ENCODE measurements at regions not wholly inside any gene's neighbourhood (a gene's known extent, or its start where the extent isn't known, plus 50 kb on each side); places are given as distances from the start of the nearest gene placed in this dataset.

GRCh38 chr16:6956511-6956910 lies 376.1 kb upstream of the RBFOX1 start:
- peaks cover 0 to 2% of the 10 kb centered on the region in 2 donors for H3K9me3 Mint-ChIP-seq
- no peak for ATAC-seq (replicated peaks)

DNA sequence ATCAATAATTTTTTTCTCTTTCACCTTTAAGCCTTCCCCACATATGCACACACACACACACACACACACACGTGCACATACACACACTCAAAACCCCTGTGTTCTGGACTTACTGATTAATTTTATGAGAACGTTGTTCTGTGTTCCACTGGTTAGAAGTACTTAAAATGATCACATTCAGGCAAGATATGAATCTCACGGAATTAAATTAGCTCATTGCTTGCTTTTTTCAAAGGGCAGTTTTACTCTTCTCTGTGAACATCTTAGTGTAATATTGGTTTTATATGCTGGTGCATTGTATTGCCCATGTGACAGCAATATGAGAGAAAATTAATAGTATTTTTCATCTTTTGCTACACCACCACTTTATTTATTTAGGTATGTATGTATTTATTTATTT lies 377.3 kb upstream of the RBFOX1 start:
- peaks cover 0 to 2% of the 10 kb centered on the region in 2 donors for H3K9me3 Mint-ChIP-seq
- ATAC-seq (replicated peaks) (no peak), DNase-seq (no peak)
- H3K27me3 Mint-ChIP-seq = no peaks in the 10 kb centered on the region
- no peaks in the 10 kb centered on the region for H3K4me1 Mint-ChIP-seq (ENCODE audit: low read depth in 2 of 2)
- H3K27ac Mint-ChIP-seq = no peak overlapping the region
- H3K4me3 Mint-ChIP-seq = no peak overlapping the region
- no peaks in the 10 kb centered on the region for H3K36me3 Mint-ChIP-seq (ENCODE audit: insufficient read depth)

More at GRCh38 chr16:6956511-6956910, 376.1 kb upstream of the RBFOX1 start:
- H3K27me3 Mint-ChIP-seq = no peaks in the 10 kb centered on the region
- no peaks in the 10 kb centered on the region for H3K36me3 Mint-ChIP-seq (ENCODE audit: insufficient read depth)
- no peak overlapping the region for H3K4me3 Mint-ChIP-seq
- no peak overlapping the region for H3K27ac Mint-ChIP-seq
- no peaks in the 10 kb centered on the region for H3K4me1 Mint-ChIP-seq (ENCODE audit: low read depth in 2 of 2)
- no peak for DNase-seq

DNA sequence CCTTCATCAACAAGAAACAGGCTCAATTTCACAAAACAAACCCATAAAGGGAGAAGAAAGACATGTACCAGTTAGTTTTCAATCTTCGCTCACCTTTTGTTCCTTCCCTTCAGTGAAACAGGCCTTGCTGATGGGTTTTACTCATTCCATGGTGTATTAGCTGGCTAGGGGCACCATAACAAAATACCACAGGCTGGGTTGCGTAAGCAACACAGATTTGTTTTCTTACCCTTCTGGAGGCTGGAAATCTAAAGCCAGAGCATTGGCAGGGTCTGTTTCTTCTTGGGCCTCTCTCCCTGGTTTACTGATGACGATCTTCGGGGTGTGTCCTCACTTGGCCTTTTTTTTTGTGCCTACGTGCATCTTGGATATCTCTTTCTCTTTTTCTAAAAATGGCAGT lies 383.4 kb upstream of the RBFOX1 start:
- no peaks in the 10 kb centered on the region for H3K27me3 Mint-ChIP-seq
- H3K36me3 Mint-ChIP-seq (ENCODE audit: insufficient read depth) = no peaks in the 10 kb centered on the region
- H3K4me3 Mint-ChIP-seq = no peak overlapping the region
- H3K27ac Mint-ChIP-seq = no peak overlapping the region
- peaks cover 5 to 7% of the 10 kb centered on the region in 2 donors for H3K9me3 Mint-ChIP-seq
- H3K4me1 Mint-ChIP-seq (ENCODE audit: low read depth in 2 of 2) = no peaks in the 10 kb centered on the region
- DNase-seq = no peak
- ATAC-seq (replicated peaks) = no peak

DNA sequence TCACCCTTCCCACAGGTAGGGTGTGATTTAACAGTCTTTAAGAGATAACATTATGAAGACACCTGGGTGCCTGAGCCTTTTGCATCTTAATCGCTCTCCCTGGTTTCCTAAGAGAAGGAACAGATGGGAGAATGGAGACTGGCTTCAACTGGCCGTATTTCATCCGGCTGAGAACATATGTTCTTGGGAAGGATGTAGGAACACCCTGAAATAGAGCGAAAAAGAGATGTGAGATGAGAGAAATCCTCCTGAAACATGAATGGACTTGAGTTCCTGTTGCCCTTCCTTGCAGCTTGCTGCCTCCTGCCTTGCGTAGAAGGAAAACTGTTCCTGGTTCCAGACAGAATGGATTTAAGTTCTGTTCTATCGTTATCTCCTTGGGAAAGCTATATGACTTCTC lies 385.4 kb upstream of the RBFOX1 start:
- Mint-ChIP-seq H3K36me3 (ENCODE audit: insufficient read depth) (no peaks in the 10 kb centered on the region), H3K4me1 (ENCODE audit: low read depth in 2 of 2) (no peaks in the 10 kb centered on the region), H3K4me3 (no peak overlapping the region), H3K27me3 (no peaks in the 10 kb centered on the region), H3K27ac (no peak overlapping the region), H3K9me3 (peaks cover 5 to 7% of the 10 kb centered on the region in 2 donors)
- ATAC-seq (replicated peaks) (no peak), DNase-seq (no peak)

- no peak for ATAC-seq (replicated peaks)
- H3K27ac Mint-ChIP-seq = no peak overlapping the region
- no peaks in the 10 kb centered on the region for H3K27me3 Mint-ChIP-seq
- no peaks in the 10 kb centered on the region for H3K4me1 Mint-ChIP-seq (ENCODE audit: low read depth in 2 of 2)
- H3K36me3 Mint-ChIP-seq (ENCODE audit: insufficient read depth) = no peaks in the 10 kb centered on the region
- H3K4me3 Mint-ChIP-seq = no peak overlapping the region
- H3K9me3 Mint-ChIP-seq = peaks cover 5 to 7% of the 10 kb centered on the region in 2 donors
- DNase-seq = no peak
Observed at GRCh38 chr16:6946802-6947201, 385.8 kb upstream of the RBFOX1 start.

GRCh38 chr16:6946106-6946505 lies 386.5 kb upstream of the RBFOX1 start:
- Mint-ChIP-seq H3K27me3 (no peaks in the 10 kb centered on the region), H3K4me1 (ENCODE audit: low read depth in 2 of 2) (no peaks in the 10 kb centered on the region), H3K9me3 (peaks cover 10 to 12% of the 10 kb centered on the region in 2 donors), H3K27ac (no peak overlapping the region), H3K36me3 (ENCODE audit: insufficient read depth) (no peaks in the 10 kb centered on the region), H3K4me3 (no peak overlapping the region)
- ATAC-seq (replicated peaks) (no peak), DNase-seq (no peak)

- Mint-ChIP-seq H3K36me3 (ENCODE audit: insufficient read depth) (no peaks in the 10 kb centered on the region), H3K27ac (no peak overlapping the region), H3K4me1 (ENCODE audit: low read depth in 2 of 2) (no peaks in the 10 kb centered on the region), H3K9me3 (peaks cover 5 to 14% of the 10 kb centered on the region in 2 donors), H3K4me3 (no peak overlapping the region), H3K27me3 (no peaks in the 10 kb centered on the region)
- no peak for ATAC-seq (replicated peaks)
- DNase-seq = no peak
Observed at GRCh38 chr16:6940968-6941367, 391.7 kb upstream of the RBFOX1 start.

- Mint-ChIP-seq H3K27ac (no peak overlapping the region), H3K4me1 (ENCODE audit: low read depth in 2 of 2) (no peaks in the 10 kb centered on the region), H3K9me3 (peaks cover 5 to 7% of the 10 kb centered on the region in 2 donors), H3K4me3 (no peak overlapping the region), H3K36me3 (ENCODE audit: insufficient read depth) (no peaks in the 10 kb centered on the region), H3K27me3 (no peaks in the 10 kb centered on the region)
- ATAC-seq (replicated peaks) (no peak), DNase-seq (no peak)
Observed at GRCh38 chr16:6937641-6938040, 395.0 kb upstream of the RBFOX1 start.

- DNase-seq (no peak), ATAC-seq (replicated peaks) (no peak)
- Mint-ChIP-seq H3K4me1 (ENCODE audit: low read depth in 2 of 2) (no peaks in the 10 kb centered on the region), H3K36me3 (ENCODE audit: insufficient read depth) (no peaks in the 10 kb centered on the region), H3K27me3 (no peaks in the 10 kb centered on the region), H3K9me3 (peaks cover 0 to 16% of the 10 kb centered on the region in 2 donors), H3K4me3 (no peak overlapping the region), H3K27ac (no peak overlapping the region)
Observed at GRCh38 chr16:6932871-6933385, 399.7 kb upstream of the RBFOX1 start.

- no peaks in the 10 kb centered on the region for H3K4me1 Mint-ChIP-seq (ENCODE audit: low read depth in 2 of 2)
- H3K36me3 Mint-ChIP-seq (ENCODE audit: insufficient read depth) = no peaks in the 10 kb centered on the region
- H3K27me3 Mint-ChIP-seq = no peaks in the 10 kb centered on the region
- peaks cover 0 to 22% of the 10 kb centered on the region in 2 donors for H3K9me3 Mint-ChIP-seq
- DNase-seq = no peak
- H3K4me3 Mint-ChIP-seq = no peak overlapping the region
- H3K27ac Mint-ChIP-seq = no peak overlapping the region
- ATAC-seq (replicated peaks) = no peak
Observed at GRCh38 chr16:6929868-6930267, 402.8 kb upstream of the RBFOX1 start.

DNA sequence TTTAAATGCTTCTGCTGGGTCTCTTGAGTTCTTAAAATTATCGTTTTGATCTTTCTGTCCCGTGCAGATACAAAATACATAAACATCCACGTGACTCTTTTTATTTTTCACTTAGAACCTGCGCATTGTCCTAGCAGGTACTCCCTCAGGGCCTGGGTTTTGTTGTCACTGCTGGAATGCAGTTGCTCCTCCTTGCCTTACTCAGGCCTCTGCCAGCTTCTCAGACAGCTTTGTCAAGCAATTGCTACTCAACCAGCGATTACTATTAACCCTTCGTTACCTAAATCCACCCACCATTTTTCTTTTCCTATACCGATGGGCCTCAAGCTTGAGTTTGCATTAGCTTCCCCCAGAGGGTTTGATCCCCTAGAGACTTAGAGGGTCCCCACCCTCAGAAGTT lies 405.9 kb upstream of the RBFOX1 start:
- Mint-ChIP-seq H3K9me3 (peaks cover 2 to 32% of the 10 kb centered on the region in 2 donors), H3K4me1 (ENCODE audit: low read depth in 2 of 2) (no peaks in the 10 kb centered on the region), H3K27ac (no peak overlapping the region), H3K36me3 (ENCODE audit: insufficient read depth) (no peaks in the 10 kb centered on the region), H3K4me3 (no peak overlapping the region), H3K27me3 (no peaks in the 10 kb centered on the region)
- no peak for DNase-seq
- no peak for ATAC-seq (replicated peaks)

- H3K27ac Mint-ChIP-seq = no peak overlapping the region
- no peaks in the 10 kb centered on the region for H3K36me3 Mint-ChIP-seq (ENCODE audit: insufficient read depth)
- peaks cover 2 to 32% of the 10 kb centered on the region in 2 donors for H3K9me3 Mint-ChIP-seq
- no peaks in the 10 kb centered on the region for H3K4me1 Mint-ChIP-seq (ENCODE audit: low read depth in 2 of 2)
- DNase-seq (no peak), ATAC-seq (replicated peaks) (no peak)
- H3K27me3 Mint-ChIP-seq = no peaks in the 10 kb centered on the region
- H3K4me3 Mint-ChIP-seq = no peak overlapping the region
Observed at GRCh38 chr16:6926341-6926740, 406.3 kb upstream of the RBFOX1 start.

- no peak for DNase-seq
- Mint-ChIP-seq H3K27me3 (no peaks in the 10 kb centered on the region), H3K36me3 (ENCODE audit: insufficient read depth) (peaks cover 2% of the 10 kb centered on the region), H3K27ac (no peak overlapping the region), H3K9me3 (peaks cover 6 to 15% of the 10 kb centered on the region in 2 donors), H3K4me1 (ENCODE audit: low read depth in 2 of 2) (no peaks in the 10 kb centered on the region), H3K4me3 (no peak overlapping the region)
- no peak for ATAC-seq (replicated peaks)
Observed at GRCh38 chr16:6918646-6919045, 414.0 kb upstream of the RBFOX1 start.

DNA sequence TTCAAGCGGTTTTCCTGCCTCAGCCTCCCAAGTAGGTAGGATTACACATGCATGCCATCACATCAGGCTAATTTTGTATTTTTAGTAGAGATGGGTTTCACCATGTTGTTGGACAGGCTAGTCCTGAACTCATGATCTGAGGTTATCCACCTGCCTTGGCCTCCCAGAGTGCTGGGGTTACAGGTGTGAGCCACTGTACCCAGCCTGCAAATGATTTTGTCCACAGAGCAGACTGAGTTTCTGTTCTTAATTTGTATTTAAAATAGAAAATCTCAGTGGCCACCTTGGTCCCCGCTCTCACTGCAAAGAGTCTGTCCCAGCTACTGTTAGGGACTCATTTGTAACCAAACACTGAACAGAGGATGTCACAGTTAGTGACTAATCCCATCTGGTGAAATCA lies 415.7 kb upstream of the RBFOX1 start:
- peaks cover 2% of the 10 kb centered on the region for H3K36me3 Mint-ChIP-seq (ENCODE audit: insufficient read depth)
- no peak overlapping the region for H3K4me3 Mint-ChIP-seq
- ATAC-seq (replicated peaks) (no peak), DNase-seq (no peak)
- H3K4me1 Mint-ChIP-seq (ENCODE audit: low read depth in 2 of 2) = no peaks in the 10 kb centered on the region
- no peak overlapping the region for H3K27ac Mint-ChIP-seq
- H3K27me3 Mint-ChIP-seq = no peaks in the 10 kb centered on the region
- peaks cover 4 to 7% of the 10 kb centered on the region in 2 donors for H3K9me3 Mint-ChIP-seq

- H3K27me3 Mint-ChIP-seq = no peaks in the 10 kb centered on the region
- no peaks in the 10 kb centered on the region for H3K4me1 Mint-ChIP-seq (ENCODE audit: low read depth in 2 of 2)
- H3K4me3 Mint-ChIP-seq = no peak overlapping the region
- peaks cover 2% of the 10 kb centered on the region for H3K36me3 Mint-ChIP-seq (ENCODE audit: insufficient read depth)
- no peak overlapping the region for H3K27ac Mint-ChIP-seq
- ATAC-seq (replicated peaks) (no peak), DNase-seq (no peak)
- H3K9me3 Mint-ChIP-seq = peaks cover 8 to 22% of the 10 kb centered on the region in 2 donors
Observed at GRCh38 chr16:6913566-6913965, 419.1 kb upstream of the RBFOX1 start.
